OCI-LY1 (cell line): ENCODE measurements at regions not wholly inside any gene's neighbourhood (a gene's known extent, or its start where the extent isn't known, plus 50 kb on each side); places are given as distances from the start of the nearest gene placed in this dataset.
"Not testable (repeated sequence)": the region's sequence is repeated elsewhere in the genome, so short reads cannot be mapped to it uniquely, and the experiment has no call there.

Experiments
- EZH2 ChIP-seq: fragments of 200-600 bp; sonication (generic), shearing (Covaris generic); IDR thresholded peaks from 2 replicates; pipeline ENCODE4 v1.8.0; 2017; ENCODE audit warnings: borderline replicate concordance, mixed run types, mild to moderate bottlenecking, antibody characterized with exemption, low read length, moderate library complexity, mixed read lengths
- TF ChIP-seq, protein P1 (sequence below): fragments of 200-600 bp; sonication (generic), shearing (Covaris generic); IDR thresholded peaks from 2 replicates; pipeline ENCODE4 v1.5.1; 2017; ENCODE audit warnings: mild to moderate bottlenecking, antibody characterized with exemption, low read length, moderate library complexity, mixed read lengths

GRCh38 chr11:29056487-29056886 is 948.3 kb downstream of the METTL15 start:
- TF ChIP-seq EZH2: not testable (repeated sequence)
- TF ChIP-seq, protein P1, sequence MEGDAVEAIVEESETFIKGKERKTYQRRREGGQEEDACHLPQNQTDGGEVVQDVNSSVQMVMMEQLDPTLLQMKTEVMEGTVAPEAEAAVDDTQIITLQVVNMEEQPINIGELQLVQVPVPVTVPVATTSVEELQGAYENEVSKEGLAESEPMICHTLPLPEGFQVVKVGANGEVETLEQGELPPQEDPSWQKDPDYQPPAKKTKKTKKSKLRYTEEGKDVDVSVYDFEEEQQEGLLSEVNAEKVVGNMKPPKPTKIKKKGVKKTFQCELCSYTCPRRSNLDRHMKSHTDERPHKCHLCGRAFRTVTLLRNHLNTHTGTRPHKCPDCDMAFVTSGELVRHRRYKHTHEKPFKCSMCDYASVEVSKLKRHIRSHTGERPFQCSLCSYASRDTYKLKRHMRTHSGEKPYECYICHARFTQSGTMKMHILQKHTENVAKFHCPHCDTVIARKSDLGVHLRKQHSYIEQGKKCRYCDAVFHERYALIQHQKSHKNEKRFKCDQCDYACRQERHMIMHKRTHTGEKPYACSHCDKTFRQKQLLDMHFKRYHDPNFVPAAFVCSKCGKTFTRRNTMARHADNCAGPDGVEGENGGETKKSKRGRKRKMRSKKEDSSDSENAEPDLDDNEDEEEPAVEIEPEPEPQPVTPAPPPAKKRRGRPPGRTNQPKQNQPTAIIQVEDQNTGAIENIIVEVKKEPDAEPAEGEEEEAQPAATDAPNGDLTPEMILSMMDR: not testable (repeated sequence)
